OCI-LY7 (cell line): ENCODE measurements at regions not wholly inside any gene's neighbourhood (a gene's known extent, or its start where the extent isn't known, plus 50 kb on each side); places are given as distances from the start of the nearest gene placed in this dataset.

Source experiments
- BruUV-seq: library from RNA; stranded (reverse); fragments of 400-500 nt; replicated peaks from 2 replicates; lab custom pipeline; 2021; lab: Mats Ljungman, UMichigan
- CTCF ChIA-PET: fragments of 300-600 bp; sonication (Branson Sonifier 250); formaldehyde crosslinking; loops from one replicate; lab custom pipeline; 2022; ENCODE audit warnings: antibody characterized with exemption; ENCODE audit not compliant: unreplicated experiment; lab: Charles Lee
- POLR2A ChIA-PET: fragments of 300-600 bp; sonication (Branson Sonifier 250); formaldehyde crosslinking; loops from one replicate; lab custom pipeline; 2022; ENCODE audit warnings: antibody characterized with exemption; lab: Charles Lee
- DNase-seq: peaks from one replicate; pipeline ENCODE4 v3.0.0-alpha.2; 2015; ENCODE audit warnings: low spot score
- H2AFZ ChIP-seq: fragments of 200-600 bp; sonication (generic), shearing (Covaris generic); 2 replicates; pipeline ENCODE4 v1.6.1; 2014; ENCODE audit warnings: mild to moderate bottlenecking, antibody characterized with exemption, low read length, moderate library complexity
- H3K27ac ChIP-seq: fragments of 200-600 bp; sonication (generic); 2 replicates; pipeline ENCODE4 v1.5.1; 2014; ENCODE audit warnings: mixed run types, low read depth, mild to moderate bottlenecking, moderate library complexity, low read length, inconsistent platforms; ENCODE audit not compliant: poor library complexity, severe bottlenecking
- H3K36me3 ChIP-seq: fragments of 200-600 bp; sonication (generic); 2 replicates; pipeline ENCODE4 v1.6.1; 2014; ENCODE audit warnings: mild to moderate bottlenecking, antibody characterized with exemption, low read length, moderate library complexity, mixed read lengths; ENCODE audit not compliant: insufficient read depth
- H3K4me1 ChIP-seq: fragments of 200-600 bp; sonication (generic); 2 replicates; pipeline ENCODE4 v1.5.1; 2014; ENCODE audit warnings: mild to moderate bottlenecking, low read length; ENCODE audit not compliant: insufficient read depth, poor library complexity, severe bottlenecking
- H3K4me2 ChIP-seq: fragments of 200-600 bp; sonication (generic); 2 replicates; pipeline ENCODE4 v1.6.1; 2014; ENCODE audit warnings: mild to moderate bottlenecking, low read length
- H3K4me3 ChIP-seq: fragments of 200-600 bp; sonication (generic); 2 replicates; pipeline ENCODE4 v1.5.1; 2014; ENCODE audit warnings: mild to moderate bottlenecking, low read depth, low read length; ENCODE audit not compliant: poor library complexity, severe bottlenecking
- H3K79me2 ChIP-seq: fragments of 200-600 bp; sonication (generic); 2 replicates; pipeline ENCODE4 v1.6.1; 2016; ENCODE audit warnings: low read depth, mild to moderate bottlenecking, low read length, moderate library complexity, mixed read lengths; ENCODE audit not compliant: insufficient read depth
- H3K9me2 ChIP-seq: fragments of 200-600 bp; sonication (generic); 2 replicates; pipeline ENCODE4 v1.6.1; 2016; ENCODE audit warnings: mild to moderate bottlenecking, low read length, mixed read lengths; ENCODE audit not compliant: insufficient read depth
- H3K9me3 ChIP-seq: fragments of 200-600 bp; sonication (generic); 2 replicates; pipeline ENCODE4 v1.6.1; 2014; ENCODE audit warnings: mild to moderate bottlenecking, mixed run types, low read length, mixed read lengths
- H4K20me1 ChIP-seq: fragments of 200-600 bp; sonication (generic); 2 replicates; pipeline ENCODE4 v1.6.1; 2014; ENCODE audit warnings: mild to moderate bottlenecking, antibody characterized with exemption, low read length, moderate library complexity, mixed read lengths; ENCODE audit not compliant: insufficient read depth
- CTCF ChIP-seq: fragments of 200-600 bp; sonication (generic); conservative IDR thresholded peaks from 2 replicates; pipeline ENCODE4 v1.5.1; 2014; ENCODE audit warnings: mild to moderate bottlenecking, antibody characterized with exemption, low read length, moderate library complexity, mixed read lengths
- EZH2phosphoT487 ChIP-seq: fragments of 200-600 bp; sonication (generic); IDR thresholded peaks from 2 replicates; pipeline ENCODE4 v1.6.1; 2018; ENCODE audit warnings: low read depth, borderline replicate concordance, mild to moderate bottlenecking, mixed run types, antibody characterized with exemption, low read length, moderate library complexity, mixed read lengths
- intact Hi-C: fragments of 100-400 bp; cut with micrococcal nuclease; formaldehyde crosslinking; loops from one replicate; pipeline ENCODE4 v1.10.0; 2022; ENCODE audit not compliant: unreplicated experiment

GRCh38 chrY:15648198-15648597 lies 1123.9 kb downstream of the NLGN4Y start:
- no peak for DNase-seq
- TF ChIP-seq CTCF: no peak
- no peak for TF ChIP-seq EZH2phosphoT487
- H4K20me1 ChIP-seq: no peaks in the 10 kb centered on the region
- CTCF ChIA-PET: no interaction called here
- no peaks in the 10 kb centered on the region for H3K4me1 ChIP-seq
- no peak overlapping the region for H3K4me3 ChIP-seq
- POLR2A ChIA-PET: no interaction called here
- no peak overlapping the region for H2AFZ ChIP-seq
- H3K9me3 ChIP-seq: no peaks in the 10 kb centered on the region
- H3K36me3 ChIP-seq: no peaks in the 10 kb centered on the region
- H3K79me2 ChIP-seq: no peaks in the 10 kb centered on the region
- no TSS peak for BruUV-seq
- H3K4me2 ChIP-seq: no peak overlapping the region
- no peaks in the 10 kb centered on the region for H3K9me2 ChIP-seq
- no peak overlapping the region for H3K27ac ChIP-seq
- intact Hi-C loops: no loop called here

DNA sequence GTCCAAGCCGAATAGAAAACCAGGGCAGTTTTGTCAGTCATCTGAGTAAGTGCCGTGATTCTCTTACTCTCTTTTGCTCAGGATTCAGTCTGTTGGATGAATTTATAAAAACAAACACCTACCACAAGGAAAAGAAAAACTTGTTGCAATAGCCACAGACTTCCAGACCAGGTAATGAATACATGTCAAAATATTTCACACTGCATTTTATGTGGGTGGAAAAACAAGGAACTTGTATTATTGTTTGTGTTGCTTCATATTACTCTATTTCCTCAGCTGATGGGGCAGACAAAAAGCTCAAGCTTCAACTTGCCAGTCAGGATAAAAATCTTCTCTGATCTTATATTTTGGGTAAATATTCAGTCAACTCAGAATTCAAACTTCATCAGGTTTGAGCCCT lies 1125.7 kb downstream of the NLGN4Y start:
- no peak overlapping the region for H3K27ac ChIP-seq
- H3K4me2 ChIP-seq: no peak overlapping the region
- H3K9me3 ChIP-seq: no peaks in the 10 kb centered on the region
- ChIA-PET POLR2A (interaction anchor here (0.5 kb wide), 1 partner anchor 41 kb away, joined by 3 read pairs; no protein-coding TSS in a partner anchor), CTCF (no interaction called here)
- no peaks in the 10 kb centered on the region for H3K9me2 ChIP-seq
- no peaks in the 10 kb centered on the region for H3K79me2 ChIP-seq
- TF ChIP-seq EZH2phosphoT487 (no peak), CTCF (no peak)
- H3K4me3 ChIP-seq: no peak overlapping the region
- no peak overlapping the region for H2AFZ ChIP-seq
- no peak for DNase-seq
- no peaks in the 10 kb centered on the region for H4K20me1 ChIP-seq
- BruUV-seq: no TSS peak
- H3K36me3 ChIP-seq: no peaks in the 10 kb centered on the region
- intact Hi-C loops: no loop called here
- H3K4me1 ChIP-seq: no peaks in the 10 kb centered on the region

- POLR2A ChIA-PET: no interaction called here
- no peaks in the 10 kb centered on the region for H3K36me3 ChIP-seq
Measured at GRCh38 chrY:15688531-15688930, 1164.2 kb downstream of the NLGN4Y start.

More at GRCh38 chrY:15688531-15688930, 1164.2 kb downstream of the NLGN4Y start:
- TF ChIP-seq CTCF (no peak), EZH2phosphoT487 (no peak)
- CTCF ChIA-PET: no interaction called here
- no peaks in the 10 kb centered on the region for H3K4me1 ChIP-seq
- no TSS peak for BruUV-seq
- intact Hi-C loops: no loop called here
- H3K4me2 ChIP-seq: no peak overlapping the region
- no peak overlapping the region for H2AFZ ChIP-seq
- no peaks in the 10 kb centered on the region for H3K9me2 ChIP-seq
- no peak overlapping the region for H3K4me3 ChIP-seq
- no peak for DNase-seq
- H4K20me1 ChIP-seq: no peaks in the 10 kb centered on the region
- H3K27ac ChIP-seq: no peak overlapping the region
- no peaks in the 10 kb centered on the region for H3K79me2 ChIP-seq
- H3K9me3 ChIP-seq: no peaks in the 10 kb centered on the region
